ENCODE measurements at regions not wholly inside any gene's neighbourhood (a gene's known extent, or its start where the extent isn't known, plus 50 kb on each side); places are given as distances from the start of the nearest gene placed in this dataset.

DNA sequence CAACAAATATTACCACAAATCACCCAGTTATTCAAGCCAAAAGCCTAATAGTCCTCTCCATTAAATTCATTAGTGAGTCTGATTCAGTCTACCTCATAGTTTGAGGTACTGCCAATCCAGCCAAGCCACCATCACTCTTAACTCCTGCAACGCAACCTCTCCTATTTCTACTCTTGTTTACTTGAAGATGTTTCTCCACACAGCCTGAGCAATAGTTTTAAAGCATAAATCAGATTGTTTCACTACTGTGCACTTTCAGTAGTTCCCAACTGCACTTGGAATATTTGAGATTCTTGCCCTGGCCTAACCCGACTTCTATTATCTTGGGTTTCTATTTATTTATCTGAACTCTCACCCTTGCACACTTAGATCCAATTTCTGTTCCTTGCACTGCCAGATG lies 85.5 kb downstream of the YIPF5 start:
- no peak for TF ChIP-seq CTCF (IDR thresholded peaks at IDR 0.05; ENCODE audit: insufficient read depth, low read depth, low read length)
- TF ChIP-seq EZH2 (IDR thresholded peaks at IDR 0.05; ENCODE audit: insufficient read depth, low read length) = no peak
